SU-DHL-6 (cell line): ENCODE measurements at regions not wholly inside any gene's neighbourhood (a gene's known extent, or its start where the extent isn't known, plus 50 kb on each side); places are given as distances from the start of the nearest gene placed in this dataset.

Source experiments
- H2AFZ ChIP-seq: fragments of 200-600 bp; sonication (generic); 2 replicates; pipeline ENCODE4 v1.6.1; 2014; ENCODE audit warnings: low read depth, mild to moderate bottlenecking, moderate library complexity, mixed read lengths, antibody characterized with exemption, low read length; ENCODE audit not compliant: severe bottlenecking
- H3F3A ChIP-seq: fragments of 200-600 bp; shearing (Covaris generic); 2 replicates; pipeline ENCODE4 v1.6.0; 2016; ENCODE audit warnings: antibody characterized with exemption, mild to moderate bottlenecking; ENCODE audit not compliant: insufficient read depth
- H3K27ac ChIP-seq: fragments of 200-600 bp; sonication (generic); 2 replicates; pipeline ENCODE4 v1.5.1; 2016; ENCODE audit warnings: low read depth, mild to moderate bottlenecking, low read length, moderate library complexity, mixed read lengths
- H3K27me3 ChIP-seq: fragments of 200-600 bp; sonication (generic), shearing (Covaris generic); 2 replicates; pipeline ENCODE4 v1.6.0; 2014; ENCODE audit warnings: mild to moderate bottlenecking, low read length
- H3K36me3 ChIP-seq: fragments of 200-600 bp; sonication (generic); 2 replicates; pipeline ENCODE4 v1.6.1; 2014; ENCODE audit warnings: mild to moderate bottlenecking, low read length, mixed read lengths
- H3K4me2 ChIP-seq: fragments of 300-600, 200-600 bp; shearing (Covaris generic), sonication (generic); 2 replicates; pipeline ENCODE4 v1.6.0; 2014; ENCODE audit warnings: low read length, low read depth, mild to moderate bottlenecking; ENCODE audit not compliant: poor library complexity, severe bottlenecking
- H3K4me3 ChIP-seq: fragments of 200-600 bp; sonication (generic); 2 replicates; pipeline ENCODE4 v1.5.1; 2014; ENCODE audit warnings: antibody characterized with exemption, low read length, mild to moderate bottlenecking, mixed read lengths; ENCODE audit not compliant: insufficient read depth, poor library complexity, severe bottlenecking
- H3K79me2 ChIP-seq: fragments of 200-600 bp; sonication (generic); 2 replicates; pipeline ENCODE4 v1.6.1; 2014; ENCODE audit warnings: mild to moderate bottlenecking, low read length, moderate library complexity; ENCODE audit not compliant: insufficient read depth
- H3K9ac ChIP-seq: fragments of 200-600 bp; sonication (generic); 2 replicates; pipeline ENCODE4 v1.7.0; 2014; ENCODE audit warnings: mild to moderate bottlenecking, low read length
- H3K9me2 ChIP-seq: fragments of 200-600 bp; sonication (generic); replicated peaks from 2 replicates; pipeline ENCODE4 v1.6.1; 2014; ENCODE audit warnings: low read length; ENCODE audit not compliant: insufficient read depth
- H3K9me3 ChIP-seq: fragments of 200-600 bp; sonication (generic); 2 replicates; pipeline ENCODE4 v1.6.1; 2014; ENCODE audit warnings: low read length, mixed read lengths; ENCODE audit not compliant: insufficient read depth
- H4K20me1 ChIP-seq: fragments of 200-600 bp; sonication (generic); 2 replicates; pipeline ENCODE4 v1.6.1; 2014; ENCODE audit warnings: low read depth, mild to moderate bottlenecking, antibody characterized with exemption, low read length, moderate library complexity, mixed read lengths
- CTCF ChIP-seq: fragments of 200-600 bp; sonication (generic); IDR thresholded peaks from one replicate; pipeline ENCODE4 v1.5.1; 2017; ENCODE audit warnings: antibody characterized with exemption, mild to moderate bottlenecking, low read length, moderate library complexity; ENCODE audit not compliant: insufficient read depth, poor library complexity, severe bottlenecking
- EZH2phosphoT487 ChIP-seq: fragments of 200-600 bp; sonication (generic), shearing (Covaris generic); conservative IDR thresholded peaks from 2 replicates; pipeline ENCODE4 v1.6.1; 2018; ENCODE audit warnings: mild to moderate bottlenecking, antibody characterized with exemption, low read length, moderate library complexity, mixed read lengths

GRCh38 chr1:5272325-5272724 lies 617.9 kb downstream of the AJAP1 start:
- no peaks in the 10 kb centered on the region for H3K79me2 ChIP-seq
- no peak overlapping the region for H3K27ac ChIP-seq
- no peaks in the 10 kb centered on the region for H3K9me3 ChIP-seq
- TF ChIP-seq EZH2phosphoT487: no peak
- H3K4me3 ChIP-seq: no peak overlapping the region
- no peaks in the 10 kb centered on the region for H3F3A ChIP-seq
- no peaks in the 10 kb centered on the region for H3K9me2 ChIP-seq
- no peak overlapping the region for H3K9ac ChIP-seq
- no peaks in the 10 kb centered on the region for H3K27me3 ChIP-seq
- H4K20me1 ChIP-seq: no peaks in the 10 kb centered on the region
- no peak overlapping the region for H3K4me2 ChIP-seq
- H3K36me3 ChIP-seq: no peaks in the 10 kb centered on the region
- no peak overlapping the region for H2AFZ ChIP-seq

GRCh38 chr1:5271264-5271663 lies 616.9 kb downstream of the AJAP1 start:
- Histone ChIP-seq H4K20me1 (no peaks in the 10 kb centered on the region), H2AFZ (no peak overlapping the region), H3K9me3 (no peaks in the 10 kb centered on the region), H3F3A (no peaks in the 10 kb centered on the region), H3K4me3 (no peak overlapping the region), H3K27ac (no peak overlapping the region), H3K36me3 (no peaks in the 10 kb centered on the region), H3K9me2 (no peaks in the 10 kb centered on the region), H3K79me2 (no peaks in the 10 kb centered on the region), H3K27me3 (no peaks in the 10 kb centered on the region), H3K4me2 (no peak overlapping the region), H3K9ac (no peak overlapping the region)
- no peak for TF ChIP-seq EZH2phosphoT487
- TF ChIP-seq CTCF: no peak

GRCh38 chr1:5269901-5270300 lies 615.5 kb downstream of the AJAP1 start:
- Histone ChIP-seq H3K27ac (no peak overlapping the region), H3K36me3 (no peaks in the 10 kb centered on the region)

More at GRCh38 chr1:5269901-5270300, 615.5 kb downstream of the AJAP1 start:
- Histone ChIP-seq H3K79me2 (no peaks in the 10 kb centered on the region), H3F3A (no peaks in the 10 kb centered on the region), H2AFZ (no peak overlapping the region), H3K9me3 (no peaks in the 10 kb centered on the region), H3K9me2 (no peaks in the 10 kb centered on the region), H4K20me1 (no peaks in the 10 kb centered on the region), H3K27me3 (no peaks in the 10 kb centered on the region), H3K4me2 (no peak overlapping the region), H3K9ac (no peak overlapping the region), H3K4me3 (no peak overlapping the region)
- TF ChIP-seq EZH2phosphoT487 (no peak), CTCF (no peak)
